DMS153 treated with DMSO at 0.1 percent for 48 hours (cell line): ENCODE measurements at regions not wholly inside any gene's neighbourhood (a gene's known extent, or its start where the extent isn't known, plus 50 kb on each side); places are given as distances from the start of the nearest gene placed in this dataset.
"Not testable (repeated sequence)": the region's sequence is repeated elsewhere in the genome, so short reads cannot be mapped to it uniquely, and the experiment has no call there.

Source experiments
- DNase-seq: peaks from one replicate; lab custom pipeline; 2025; ENCODE audit not compliant: unreplicated experiment; lab: John Stamatoyannopoulos, UW

- DNase-seq, result no peak
Observed at GRCh38 chr18:76051396-76052226, 443.4 kb downstream of the ZNF516 start.

GRCh38 chr18:76046221-76046620 is 448.8 kb downstream of the ZNF516 start:
- DNase-seq, result no peak

GRCh38 chr18:76042511-76042910 is 452.5 kb downstream of the ZNF516 start:
- no peak for DNase-seq

- no peak for DNase-seq
Observed at GRCh38 chr18:76018210-76018609, 476.8 kb downstream of the ZNF516 start.

GRCh38 chr18:76013057-76013456 is 482.0 kb downstream of the ZNF516 start:
- DNase-seq, result no peak

GRCh38 chr18:76005632-76006208 is 489.3 kb downstream of the ZNF516 start:
- peak; percentile 63 for DNase-seq

- DNase-seq, result not testable (repeated sequence)
Observed at GRCh38 chr18:75987913-75988312, 507.1 kb downstream of the ZNF516 start.

GRCh38 chr18:75984853-75985252 is 510.2 kb downstream of the ZNF516 start:
- DNase-seq, result no peak

GRCh38 chr18:75981102-75981501 is 513.9 kb downstream of the ZNF516 start:
- no peak for DNase-seq

- DNase-seq, result no peak
Observed at GRCh38 chr18:75977081-75977480, 518.0 kb downstream of the ZNF516 start.

- DNase-seq, result no peak
Observed at GRCh38 chr18:75970212-75970611, 524.8 kb downstream of the ZNF516 start.

GRCh38 chr18:75966431-75966830 is 528.6 kb downstream of the ZNF516 start:
- DNase-seq, result no peak

GRCh38 chr18:75962036-75962572 is 532.9 kb downstream of the ZNF516 start:
- no peak for DNase-seq

- not testable (repeated sequence) for DNase-seq
Observed at GRCh38 chr18:75960356-75960755, 532.9 kb upstream of the SMIM21 start.

GRCh38 chr18:75959150-75959549 is 531.6 kb upstream of the SMIM21 start:
- no peak for DNase-seq

- DNase-seq, result no peak
Observed at GRCh38 chr18:75958683-75959082, 531.2 kb upstream of the SMIM21 start.

- no peak for DNase-seq
Observed at GRCh38 chr18:75945265-75945933, 517.9 kb upstream of the SMIM21 start.

- no peak for DNase-seq
Observed at GRCh38 chr18:75937306-75937705, 509.8 kb upstream of the SMIM21 start.

GRCh38 chr18:75936862-75937261 is 509.4 kb upstream of the SMIM21 start:
- no peak for DNase-seq

GRCh38 chr18:75931079-75931478 is 503.6 kb upstream of the SMIM21 start:
- no peak for DNase-seq

GRCh38 chr18:75928706-75929105 is 501.2 kb upstream of the SMIM21 start:
- no peak for DNase-seq

GRCh38 chr18:75927791-75928190 is 500.3 kb upstream of the SMIM21 start:
- no peak for DNase-seq
